Esophagus muscularis mucosa (tissue), 4 donors: ENCODE measurements at regions not wholly inside any gene's neighbourhood (a gene's known extent, or its start where the extent isn't known, plus 50 kb on each side); places are given as distances from the start of the nearest gene placed in this dataset.

ENCODE experiments used
- EP300 ChIP-seq: sonication (generic); formaldehyde crosslinking; IDR thresholded peaks from one replicate; pipeline ENCODE4 v1.6.1; 2017; ENCODE audit warnings: antibody characterized with exemption
- POLR2A ChIP-seq: fragments of 450-650 bp; IDR thresholded peaks from one replicate; pipeline ENCODE4 v1.6.1; 2017; ENCODE audit warnings: antibody characterized with exemption, moderate library complexity, mild to moderate bottlenecking, low read depth
- POLR2AphosphoS5 ChIP-seq, 2 donors: sonication (generic); formaldehyde crosslinking; IDR thresholded peaks; one replicate each; pipeline ENCODE4 v1.6.1; 2017; ENCODE audit warnings: antibody characterized with exemption in 2 of 2
- TF ChIP-seq, protein P1 (sequence below), 3 experiments: fragments of 200-600 bp in 2 of 3; fragments of 450-650 bp in 1 of 3; sonication (generic) in 2 of 3; IDR thresholded peaks; one replicate each; pipeline ENCODE4 v1.5.1; 2017 to 2019; ENCODE audit warnings: antibody characterized with exemption in 3 of 3, mild to moderate bottlenecking in 2 of 3, moderate library complexity in 1 of 3

- TF ChIP-seq, protein P1, sequence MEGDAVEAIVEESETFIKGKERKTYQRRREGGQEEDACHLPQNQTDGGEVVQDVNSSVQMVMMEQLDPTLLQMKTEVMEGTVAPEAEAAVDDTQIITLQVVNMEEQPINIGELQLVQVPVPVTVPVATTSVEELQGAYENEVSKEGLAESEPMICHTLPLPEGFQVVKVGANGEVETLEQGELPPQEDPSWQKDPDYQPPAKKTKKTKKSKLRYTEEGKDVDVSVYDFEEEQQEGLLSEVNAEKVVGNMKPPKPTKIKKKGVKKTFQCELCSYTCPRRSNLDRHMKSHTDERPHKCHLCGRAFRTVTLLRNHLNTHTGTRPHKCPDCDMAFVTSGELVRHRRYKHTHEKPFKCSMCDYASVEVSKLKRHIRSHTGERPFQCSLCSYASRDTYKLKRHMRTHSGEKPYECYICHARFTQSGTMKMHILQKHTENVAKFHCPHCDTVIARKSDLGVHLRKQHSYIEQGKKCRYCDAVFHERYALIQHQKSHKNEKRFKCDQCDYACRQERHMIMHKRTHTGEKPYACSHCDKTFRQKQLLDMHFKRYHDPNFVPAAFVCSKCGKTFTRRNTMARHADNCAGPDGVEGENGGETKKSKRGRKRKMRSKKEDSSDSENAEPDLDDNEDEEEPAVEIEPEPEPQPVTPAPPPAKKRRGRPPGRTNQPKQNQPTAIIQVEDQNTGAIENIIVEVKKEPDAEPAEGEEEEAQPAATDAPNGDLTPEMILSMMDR (IDR thresholded peaks at IDR 0.05) = no peak
- TF ChIP-seq POLR2AphosphoS5 (IDR thresholded peaks at IDR 0.05) (no peak), POLR2A (no peak), EP300 (no peak)
Observed at GRCh38 chr5:110361471-110361870, 365.0 kb downstream of the TMEM232 start.
